ENCODE measurements at regions not wholly inside any gene's neighbourhood (a gene's known extent, or its start where the extent isn't known, plus 50 kb on each side); places are given as distances from the start of the nearest gene placed in this dataset.

DNA sequence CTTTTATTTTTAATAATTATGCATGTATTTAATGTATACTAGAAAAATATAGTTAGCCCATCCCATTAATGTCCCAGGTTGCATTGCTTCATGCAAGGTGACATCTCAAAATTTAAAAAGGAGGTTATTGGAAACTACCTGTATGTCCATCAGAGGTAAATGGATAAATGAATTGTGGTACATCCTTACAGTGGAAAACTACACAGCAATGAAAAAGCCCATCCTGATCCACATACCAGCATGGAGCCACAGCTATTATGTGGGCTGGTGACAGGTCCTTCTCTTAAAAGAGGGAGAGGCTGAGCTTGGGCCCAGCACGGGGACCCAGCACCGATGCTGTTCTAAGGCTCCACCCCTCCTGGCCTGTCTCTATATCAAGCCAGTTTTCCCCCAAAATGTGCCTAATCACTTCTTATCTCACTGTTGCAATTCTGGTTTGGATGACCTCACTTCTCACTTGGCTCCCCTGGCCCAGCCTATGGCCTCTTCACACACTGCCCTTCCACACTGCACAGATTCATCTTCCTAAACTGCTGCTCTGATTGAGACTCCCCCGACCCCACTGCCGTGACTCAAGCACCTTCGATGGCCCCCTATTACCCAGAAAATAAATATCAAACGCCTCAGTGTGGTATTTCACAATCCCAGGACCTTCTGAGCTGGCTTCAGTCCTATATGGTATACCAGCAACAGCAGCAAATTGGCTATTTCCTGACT is 97.1 kb upstream of the NCOR2 start:
- DNase-seq (ENCODE audit: insufficient read length, low spot score), result no peak
- no peak for FAIRE-seq
- TF ChIP-seq POLR2A (IDR thresholded peaks at IDR 0.05; ENCODE audit: low read depth, low read length), result no peak

DNA sequence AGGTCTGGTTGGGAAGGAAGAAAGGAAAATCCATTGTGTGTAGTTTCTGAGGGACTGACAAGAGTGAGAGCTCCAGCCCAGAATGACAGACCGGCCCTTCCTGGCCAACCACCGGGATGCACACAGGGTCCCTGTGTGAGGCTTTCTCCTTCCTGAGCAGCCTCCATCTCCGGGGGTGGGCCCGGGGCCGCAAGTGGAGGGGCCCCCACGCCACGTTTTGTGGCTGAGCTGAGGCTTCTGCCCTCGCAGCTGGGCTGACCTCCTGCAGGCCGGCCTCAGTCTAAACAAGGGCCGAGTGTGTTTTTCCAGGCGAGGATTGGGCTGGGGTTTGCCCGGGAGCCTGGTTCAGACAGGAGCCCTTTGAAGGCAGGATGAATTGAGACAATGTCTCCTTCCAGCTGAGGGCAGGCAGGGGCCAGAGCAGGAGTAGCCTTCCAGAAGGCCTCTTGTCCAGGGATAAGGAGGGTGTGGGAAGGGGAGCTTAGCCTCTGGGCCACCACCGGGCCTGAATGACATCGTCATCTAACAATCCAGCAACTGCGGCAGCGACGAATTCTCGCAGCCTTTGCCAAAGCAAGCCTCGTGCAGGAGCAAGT is 96.5 kb upstream of the NCOR2 start:
- DNase-seq (ENCODE audit: insufficient read length, low spot score) (no peak), FAIRE-seq (no peak)
- no peak for TF ChIP-seq POLR2A (IDR thresholded peaks at IDR 0.05; ENCODE audit: low read depth, low read length)

DNA sequence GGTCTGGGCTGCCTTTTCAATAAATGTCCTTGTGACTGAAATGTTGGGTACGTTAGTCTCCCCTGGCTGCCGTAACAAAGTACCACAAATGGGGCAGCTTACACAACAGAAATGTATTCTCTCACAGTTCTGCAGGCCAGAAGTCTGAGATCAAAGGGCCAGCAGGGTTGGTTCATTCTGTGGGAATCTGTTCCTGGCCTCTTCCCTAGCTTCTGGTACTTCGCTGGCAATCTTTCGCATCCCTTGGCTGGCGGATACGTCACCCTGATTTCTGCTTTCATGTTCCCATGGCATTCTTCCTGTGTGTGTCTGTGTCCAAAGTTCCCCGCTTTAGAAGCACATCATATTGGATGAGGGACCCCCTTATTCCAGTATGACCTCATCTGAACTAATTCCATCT is 95.8 kb upstream of the NCOR2 start:
- FAIRE-seq, result no peak
- no peak for TF ChIP-seq POLR2A (IDR thresholded peaks at IDR 0.05; ENCODE audit: low read depth, low read length)
- DNase-seq (ENCODE audit: insufficient read length, low spot score), result no peak

DNA sequence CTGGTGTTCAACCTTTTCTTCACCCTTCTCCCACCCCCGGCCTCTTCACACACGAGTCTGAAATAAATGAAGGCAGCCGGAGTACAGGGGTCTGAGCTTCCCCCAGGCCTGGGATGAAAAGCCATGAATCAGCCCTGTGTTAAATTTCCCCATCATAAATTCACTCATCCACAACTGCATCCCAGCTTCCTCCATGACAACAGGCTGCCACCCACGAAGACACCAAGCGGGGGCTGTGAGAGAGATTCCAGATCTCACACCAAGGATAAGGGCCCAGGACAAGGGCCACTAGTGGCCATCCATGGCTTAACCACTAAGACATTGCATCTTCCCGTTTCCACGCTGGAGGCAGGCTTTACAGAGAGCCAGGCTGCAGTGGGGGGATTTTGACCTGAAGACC is 93.9 kb upstream of the NCOR2 start:
- TF ChIP-seq POLR2A (IDR thresholded peaks at IDR 0.05; ENCODE audit: low read depth, low read length), result no peak
- FAIRE-seq (no peak), DNase-seq (ENCODE audit: insufficient read length, low spot score) (no peak)

DNA sequence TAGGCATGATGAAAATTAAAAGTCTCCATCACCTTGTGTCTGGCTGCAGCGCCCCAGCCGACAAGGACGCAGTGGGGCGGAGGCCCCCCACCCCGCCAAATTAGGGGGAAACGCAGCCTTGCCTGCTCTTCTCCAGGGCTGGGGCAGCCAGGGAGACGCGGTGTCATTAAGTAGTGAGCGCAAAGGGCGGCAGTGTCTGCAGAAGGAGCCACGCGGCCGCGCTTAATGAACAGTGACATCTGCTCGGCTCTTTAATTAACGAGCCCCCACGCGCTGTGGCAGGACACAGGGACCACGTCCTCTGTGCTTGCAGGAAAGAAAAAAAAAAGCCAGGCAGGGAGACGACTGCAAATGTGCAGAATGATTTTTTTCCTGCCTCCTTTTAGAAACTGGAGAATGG is 93.4 kb upstream of the NCOR2 start:
- DNase-seq (ENCODE audit: insufficient read length, low spot score) (no peak), FAIRE-seq (no peak)
- no peak for TF ChIP-seq POLR2A (IDR thresholded peaks at IDR 0.05; ENCODE audit: low read depth, low read length)

DNA sequence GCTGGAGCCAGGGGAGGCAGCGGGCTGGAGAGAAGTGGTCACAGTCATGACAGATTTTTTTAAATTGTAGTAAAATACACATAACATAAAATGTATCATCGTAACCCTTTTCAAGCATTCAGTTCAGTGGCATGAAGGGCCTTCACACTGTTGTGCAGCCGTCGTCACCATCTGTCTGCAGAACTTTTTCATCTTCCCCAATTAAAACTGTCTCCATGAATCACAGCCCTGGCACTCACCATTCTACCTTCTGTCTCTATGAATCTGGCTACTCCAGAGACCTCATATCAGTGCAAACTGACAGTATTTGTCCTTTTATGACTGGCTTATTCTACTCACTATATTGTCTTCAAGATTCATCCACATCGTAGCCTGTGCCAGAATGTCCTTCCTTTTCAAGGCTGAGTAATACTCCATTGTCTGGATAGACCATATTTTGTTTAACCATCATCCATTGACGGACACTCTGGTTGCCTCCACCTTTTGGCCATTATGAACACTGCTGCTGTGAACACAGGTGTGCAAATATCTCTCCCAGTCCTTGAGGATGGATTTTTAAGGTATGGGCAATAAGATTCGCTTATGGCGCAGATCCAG is 91.5 kb upstream of the NCOR2 start:
- no peak for FAIRE-seq
- no peak for TF ChIP-seq POLR2A (IDR thresholded peaks at IDR 0.05; ENCODE audit: low read depth, low read length)

DNA sequence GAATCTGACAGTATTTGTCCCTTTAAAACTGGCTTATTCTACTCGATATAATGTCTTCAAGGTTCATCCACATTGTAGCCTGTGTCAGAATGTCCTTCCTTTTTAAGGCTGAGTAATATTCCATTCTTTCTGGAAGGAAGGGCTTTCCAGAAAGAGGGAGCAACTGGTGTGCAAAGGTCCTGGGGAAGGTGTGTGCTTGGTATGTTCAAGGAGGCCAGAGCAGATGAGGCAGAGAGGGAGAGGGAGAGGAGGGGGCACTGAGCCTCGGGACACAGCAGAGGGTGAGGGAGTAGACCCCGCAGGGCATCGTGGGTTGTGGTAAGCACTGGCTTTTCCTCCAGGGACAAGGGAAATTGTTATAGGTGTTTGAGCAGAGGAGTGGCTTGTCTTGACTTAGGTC is 90.9 kb upstream of the NCOR2 start:
- FAIRE-seq, result no peak
- DNase-seq (ENCODE audit: insufficient read length, low spot score), result no peak
- TF ChIP-seq POLR2A (IDR thresholded peaks at IDR 0.05; ENCODE audit: low read depth, low read length), result no peak

More for the DNA sequence above, 91.5 kb upstream of the NCOR2 start:
- no peak for DNase-seq (ENCODE audit: insufficient read length, low spot score)

DNA sequence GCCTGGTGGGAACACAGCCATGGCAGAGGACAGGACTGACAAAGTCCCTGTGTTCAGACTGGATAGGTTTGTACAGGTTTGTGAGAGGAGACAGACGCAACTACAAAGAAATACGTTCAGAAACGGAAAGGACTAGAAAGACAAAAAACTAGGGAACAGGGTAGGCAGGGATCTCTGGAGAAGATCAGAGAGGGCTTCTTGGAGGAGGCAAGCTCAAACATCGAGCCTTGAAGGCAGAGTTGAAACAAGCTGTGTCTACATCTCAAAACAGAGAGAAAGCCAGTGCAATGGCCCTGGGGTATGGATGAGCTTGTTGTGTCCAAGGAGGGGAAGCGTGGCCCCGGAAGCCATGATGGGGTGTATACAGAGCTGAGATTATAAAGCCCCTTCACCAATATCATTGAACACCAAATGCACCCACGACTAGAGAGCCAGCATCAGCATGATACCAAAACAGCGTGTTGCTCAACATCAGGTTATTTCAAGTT is 89.6 kb upstream of the NCOR2 start:
- DNase-seq (ENCODE audit: insufficient read length, low spot score) (no peak), FAIRE-seq (no peak)
- TF ChIP-seq POLR2A (IDR thresholded peaks at IDR 0.05; ENCODE audit: low read depth, low read length), result no peak

DNA sequence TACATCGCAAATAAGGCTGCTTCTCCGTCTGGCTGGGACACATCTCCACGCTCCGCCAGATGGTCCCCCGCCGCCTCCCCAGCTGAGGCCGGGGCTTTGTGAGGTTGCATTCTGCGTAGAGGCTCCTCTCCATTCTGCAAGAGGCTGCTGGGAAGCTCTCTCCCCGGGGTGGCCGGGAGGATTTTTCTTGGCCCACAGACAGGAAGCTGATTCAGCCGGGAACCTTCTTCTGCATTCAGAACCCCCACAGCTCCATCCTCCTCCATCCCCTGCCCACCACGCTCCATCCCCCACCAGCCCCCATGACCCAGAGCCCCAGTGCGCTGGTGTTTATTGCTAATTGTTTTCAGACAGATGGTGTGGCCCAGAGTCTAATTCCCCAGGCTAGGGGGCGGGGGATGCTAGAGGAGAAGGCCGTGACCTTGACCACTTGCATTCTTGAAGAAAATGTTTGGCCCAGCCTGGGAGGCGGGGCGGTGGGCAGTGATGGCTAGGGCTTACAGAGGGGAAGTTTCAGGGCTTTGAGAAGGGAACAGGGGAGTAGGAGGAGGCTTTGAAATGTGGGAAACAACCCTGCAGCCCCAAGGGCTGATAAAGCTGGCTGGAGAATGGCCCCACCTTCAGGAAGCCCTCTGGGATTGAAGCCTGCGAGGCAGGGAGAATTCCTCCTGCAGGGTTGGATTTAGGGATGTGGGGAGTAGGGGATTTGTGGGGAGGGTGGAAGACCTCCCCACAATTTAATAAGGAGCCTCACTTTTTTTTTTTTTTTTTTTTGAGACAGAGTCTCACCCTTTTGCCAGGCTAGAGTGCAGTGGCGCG is 88.5 kb upstream of the NCOR2 start:
- DNase-seq (ENCODE audit: insufficient read length, low spot score), result peak; percentile 87
- TF ChIP-seq POLR2A (IDR thresholded peaks at IDR 0.05; ENCODE audit: low read depth, low read length), result peak; percentile 40; the same call in 1 of the 2 replicates
- FAIRE-seq, result no peak

DNA sequence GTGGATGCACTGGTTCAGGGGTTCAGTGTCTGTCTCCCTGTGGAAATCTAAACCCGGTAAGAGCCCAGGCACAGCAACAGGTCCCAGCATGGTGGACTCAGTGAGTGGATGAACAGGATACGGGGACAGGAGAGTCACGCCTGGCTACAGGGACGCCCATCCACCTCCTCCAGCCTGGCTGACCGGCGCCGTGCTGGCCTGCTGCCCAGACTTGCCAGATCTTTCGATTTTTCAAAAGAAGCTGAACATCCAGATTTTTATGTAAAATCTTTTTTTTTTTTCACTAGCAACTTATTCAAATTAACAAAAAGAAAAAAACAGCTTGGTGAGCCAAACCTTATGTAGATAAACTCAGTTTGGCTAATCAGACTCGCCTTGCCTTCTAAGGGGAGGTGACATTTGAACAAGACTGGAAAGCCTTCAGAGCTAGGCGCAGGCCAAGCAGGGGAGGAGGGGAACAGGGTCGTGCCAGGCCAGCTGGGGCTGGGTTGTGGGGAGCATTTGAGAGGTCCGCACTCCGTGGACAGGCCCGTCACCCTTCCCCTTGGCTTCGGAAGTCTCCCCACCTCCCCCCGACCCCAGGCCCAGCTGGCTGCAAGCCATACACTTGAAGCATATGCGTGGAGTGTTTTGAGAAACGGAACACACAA is 87.8 kb upstream of the NCOR2 start:
- TF ChIP-seq POLR2A (IDR thresholded peaks at IDR 0.05; ENCODE audit: low read depth, low read length), result no peak
- DNase-seq (ENCODE audit: insufficient read length, low spot score) (peak; percentile 51), FAIRE-seq (no peak)

DNA sequence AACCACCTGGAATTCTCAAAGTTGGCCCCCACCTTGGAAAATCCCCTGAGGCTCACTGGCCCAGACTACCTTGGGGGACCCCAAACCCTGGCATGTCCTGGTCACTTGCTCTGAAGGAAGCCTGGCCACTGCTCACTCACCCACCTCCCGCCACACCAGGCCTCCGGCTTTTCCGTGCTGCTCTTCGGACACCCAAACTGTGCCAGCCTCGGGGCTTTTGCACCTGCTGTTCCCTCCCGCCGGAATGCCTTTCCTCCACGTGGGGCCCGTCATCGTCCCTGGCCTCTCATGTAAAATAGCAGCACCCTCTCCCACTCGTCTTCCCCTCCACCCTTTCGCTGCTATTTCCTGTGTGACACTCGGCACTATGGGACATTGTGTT is 87.2 kb upstream of the NCOR2 start:
- DNase-seq (ENCODE audit: insufficient read length, low spot score), result no peak
- no peak for TF ChIP-seq POLR2A (IDR thresholded peaks at IDR 0.05; ENCODE audit: low read depth, low read length)
- FAIRE-seq, result no peak

DNA sequence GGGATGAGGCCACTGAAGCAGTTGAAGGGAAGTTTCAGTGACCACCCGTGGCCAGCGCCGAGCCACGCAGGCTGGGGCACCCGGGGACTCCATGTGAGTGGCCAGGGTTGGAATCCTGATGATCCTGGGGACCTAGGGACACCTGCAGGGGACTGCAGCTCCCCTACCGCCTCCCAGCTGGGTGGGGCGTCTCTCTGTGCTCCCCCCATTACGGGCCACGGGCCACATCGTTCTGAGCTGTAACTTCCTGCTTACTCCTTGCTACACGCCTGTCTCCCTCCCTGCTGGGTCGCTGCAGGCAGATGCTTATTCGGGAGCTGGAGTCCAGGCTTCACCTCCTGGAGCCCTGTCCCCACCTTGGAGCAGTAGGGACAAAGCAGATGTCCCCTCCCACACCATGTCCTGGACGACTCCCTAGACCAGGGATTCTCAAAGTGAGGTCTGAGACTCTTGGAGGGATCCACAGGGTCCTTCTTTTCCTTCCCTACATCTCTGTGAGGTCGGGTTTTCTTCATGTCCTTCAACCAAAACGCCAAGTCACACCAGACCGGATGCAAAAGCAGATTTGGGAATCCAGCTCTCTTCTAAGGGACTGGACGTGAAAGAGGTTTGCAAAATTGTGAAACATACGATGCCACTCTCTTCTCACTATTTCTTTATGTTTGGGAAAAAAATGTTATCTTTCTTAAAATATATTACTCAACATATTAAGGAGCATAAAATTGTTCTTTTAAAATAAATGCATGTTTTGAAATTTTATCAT is 85.9 kb upstream of the NCOR2 start:
- DNase-seq (ENCODE audit: insufficient read length, low spot score), result no peak
- no peak for TF ChIP-seq POLR2A (IDR thresholded peaks at IDR 0.05; ENCODE audit: low read depth, low read length)
- no peak for FAIRE-seq

DNA sequence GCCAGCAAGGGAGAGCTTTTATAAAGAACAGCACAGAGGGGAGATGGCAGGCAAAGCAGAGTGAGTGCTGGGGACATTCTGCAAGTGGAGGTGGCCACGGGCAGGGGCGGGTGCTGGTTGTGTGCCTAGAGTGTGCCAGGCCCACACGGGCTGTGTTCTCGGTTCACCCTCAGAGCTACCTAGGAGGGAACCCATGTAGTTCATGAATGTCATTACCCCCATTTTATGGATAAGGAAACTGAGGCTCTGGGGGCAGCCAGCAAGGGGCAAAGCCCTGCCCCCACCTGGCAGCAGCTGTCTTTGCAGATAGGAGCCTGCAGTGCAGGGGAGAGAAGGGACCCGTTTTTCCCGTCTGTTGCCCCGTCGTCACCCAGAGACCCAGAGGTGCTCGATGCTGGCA is 85.2 kb upstream of the NCOR2 start:
- no peak for TF ChIP-seq POLR2A (IDR thresholded peaks at IDR 0.05; ENCODE audit: low read depth, low read length)
- no peak for FAIRE-seq
- no peak for DNase-seq (ENCODE audit: insufficient read length, low spot score)

Data from H54 (cell line).